Tibial artery (tissue), 4 donors: ENCODE measurements at regions not wholly inside any gene's neighbourhood (a gene's known extent, or its start where the extent isn't known, plus 50 kb on each side); places are given as distances from the start of the nearest gene placed in this dataset.
"Not testable (repeated sequence)": the region's sequence is repeated elsewhere in the genome, so short reads cannot be mapped to it uniquely, and the experiment has no call there.

Source experiments
- DNase-seq, 2 donors: peaks; one replicate each; pipeline ENCODE4 v3.0.0-alpha.2; 2019
- H3K27ac ChIP-seq, 2 donors: fragments of 200-600 bp; sonication (generic) in 1 of 2; 1 replicate in 1 of 2; 2 replicates in 1 of 2; pipeline ENCODE4 v1.5.1; 2018 to 2019; ENCODE audit warnings: mild to moderate bottlenecking in 1 of 2
- H3K27me3 ChIP-seq, 2 donors: fragments of 200-600 bp; sonication (generic) in 1 of 2; one replicate each; pipeline versions ENCODE4 v1.5.1 to v1.6.0; 2016 to 2019
- H3K36me3 ChIP-seq, 3 donors: fragments of 200-600 bp; sonication (generic) in 2 of 3; one replicate each; pipeline ENCODE4 v1.5.1; 2016 to 2019; ENCODE audit warnings: mild to moderate bottlenecking in 2 of 3
- H3K4me1 ChIP-seq, 4 donors: fragments of 200-600 bp; sonication (generic) in 2 of 4; 1 replicate in 3 of 4; 2 replicates in 1 of 4; pipeline ENCODE4 v1.5.1; 2016 to 2019
- H3K4me3 ChIP-seq, 2 donors: fragments of 200-600 bp; sonication (generic) in 1 of 2; 1 replicate in 1 of 2; 2 replicates in 1 of 2; pipeline ENCODE4 v1.5.1; 2018 to 2019; ENCODE audit warnings: mild to moderate bottlenecking in 2 of 2
- H3K9me3 ChIP-seq, 3 donors: fragments of 200-600 bp; sonication (generic) in 1 of 3; one replicate each; pipeline ENCODE4 v1.5.1; 2016 to 2019
- CTCF ChIP-seq, 2 experiments: fragments of 200-600 bp in 1 of 2; fragments of 450-650 bp in 1 of 2; IDR thresholded peaks; one replicate each; pipeline ENCODE4 v1.5.1; 2017 to 2019; ENCODE audit warnings: antibody characterized with exemption in 2 of 2, mild to moderate bottlenecking in 1 of 2, moderate library complexity in 1 of 2
- intact Hi-C: fragments of 100-400 bp; cut with DNase I; formaldehyde crosslinking; loops from one replicate; pipeline ENCODE4 v1.15.0; 2023; ENCODE audit warnings: low total_unique reads

DNA sequence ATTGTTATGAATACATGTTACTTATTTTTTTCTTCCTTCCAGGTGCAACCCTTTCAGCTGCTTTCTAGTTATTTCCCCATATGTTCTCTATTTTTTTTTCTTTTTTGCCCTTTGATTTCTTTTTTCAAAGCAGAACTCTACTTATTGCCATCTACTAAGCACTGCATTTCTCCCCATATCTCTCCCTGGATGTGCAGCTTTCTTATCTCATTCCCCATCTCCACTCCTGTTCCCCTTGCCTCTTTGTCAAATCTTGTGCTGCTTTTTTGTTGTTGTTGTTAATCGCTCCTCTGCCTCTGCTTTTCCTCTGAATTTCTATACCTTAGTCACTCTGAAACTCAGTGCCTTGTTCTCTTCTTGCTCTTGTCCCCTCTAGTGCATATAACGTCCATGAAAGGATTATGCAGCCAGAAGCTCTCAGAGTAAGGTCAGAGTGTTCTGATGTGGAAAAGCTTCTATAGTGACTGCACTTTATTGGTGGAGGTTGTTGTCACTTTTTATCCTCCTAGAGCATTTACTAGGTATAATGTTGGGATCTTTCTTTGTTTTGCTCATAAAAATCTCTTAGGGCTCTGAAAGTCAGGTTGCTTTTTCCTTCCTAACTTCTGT, 51.1 kb upstream of the JADE1 start:
- Histone ChIP-seq H3K4me1 (peaks cover 0 to 11% (median 3%) of the 10 kb centered on the region in 4 donors), H3K4me3 (no peak overlapping the region), H3K36me3 (no peaks in the 10 kb centered on the region), H3K27me3 (no peaks in the 10 kb centered on the region), H3K9me3 (no peaks in the 10 kb centered on the region), H3K27ac (no peak overlapping the region)
- no peak for TF ChIP-seq CTCF (IDR thresholded peaks at IDR 0.05)
- no peak for DNase-seq
- intact Hi-C loops: no loop called here

GRCh38 chr4:128757712-128758111, 51.8 kb upstream of the JADE1 start:
- Histone ChIP-seq H3K9me3 (no peaks in the 10 kb centered on the region), H3K4me3 (no peak overlapping the region)

DNA sequence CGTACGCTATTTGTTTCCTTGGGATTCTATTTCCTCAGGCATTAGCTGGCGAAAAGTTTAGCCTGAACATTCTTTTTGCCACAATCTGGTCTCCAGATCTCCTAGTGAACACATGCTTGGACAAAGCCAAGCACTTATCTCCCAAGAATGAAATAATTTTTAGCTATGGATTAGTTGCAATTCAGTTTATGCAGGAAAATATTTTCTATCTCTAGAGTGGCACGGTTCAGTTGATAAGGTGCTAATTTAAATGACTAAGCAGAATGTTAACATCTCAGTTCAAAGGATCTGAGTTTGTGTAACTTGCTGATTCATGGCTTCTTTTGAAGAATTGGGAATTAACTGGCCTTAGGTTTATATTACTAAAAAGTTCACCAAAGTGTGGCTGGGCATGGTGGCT, 58.1 kb upstream of the JADE1 start:
- no peaks in the 10 kb centered on the region for H3K36me3 ChIP-seq
- H3K9me3 ChIP-seq: no peaks in the 10 kb centered on the region
- DNase-seq: no peak
- no peak for TF ChIP-seq CTCF (IDR thresholded peaks at IDR 0.05)
- H3K27ac ChIP-seq: no peak overlapping the region
- no peak overlapping the region for H3K4me3 ChIP-seq
- no peaks in the 10 kb centered on the region for H3K27me3 ChIP-seq
- intact Hi-C loops: no loop called here
- H3K4me1 ChIP-seq: no peaks in the 10 kb centered on the region

More at GRCh38 chr4:128757712-128758111, 51.8 kb upstream of the JADE1 start:
- Histone ChIP-seq H3K36me3 (no peaks in the 10 kb centered on the region), H3K4me1 (peaks cover 0 to 11% (median 3%) of the 10 kb centered on the region in 4 donors), H3K27me3 (no peaks in the 10 kb centered on the region), H3K27ac (no peak overlapping the region)
- intact Hi-C loops: no loop called here
- peak; percentile 67 to 72 for DNase-seq
- peak in 1 of 2 experiments; percentile 20 for TF ChIP-seq CTCF (IDR thresholded peaks at IDR 0.05)

- DNase-seq, H3K36me3 ChIP-seq, H3K9me3 ChIP-seq, intact Hi-C loops, H3K27me3 ChIP-seq, H3K4me1 ChIP-seq, H3K27ac ChIP-seq, H3K4me3 ChIP-seq: not testable (repeated sequence)
These were observed 67.8 kb upstream of the JADE1 start for GRCh38 chr4:128741748-128742147.

- no peak for DNase-seq
- Histone ChIP-seq H3K4me1 (no peaks in the 10 kb centered on the region), H3K36me3 (no peaks in the 10 kb centered on the region), H3K9me3 (no peaks in the 10 kb centered on the region), H3K27me3 (no peaks in the 10 kb centered on the region), H3K27ac (no peak overlapping the region), H3K4me3 (no peak overlapping the region)
- TF ChIP-seq CTCF (IDR thresholded peaks at IDR 0.05): no peak
- intact Hi-C loops: no loop called here
These were observed 72.4 kb upstream of the JADE1 start for GRCh38 chr4:128737098-128737513.

DNA sequence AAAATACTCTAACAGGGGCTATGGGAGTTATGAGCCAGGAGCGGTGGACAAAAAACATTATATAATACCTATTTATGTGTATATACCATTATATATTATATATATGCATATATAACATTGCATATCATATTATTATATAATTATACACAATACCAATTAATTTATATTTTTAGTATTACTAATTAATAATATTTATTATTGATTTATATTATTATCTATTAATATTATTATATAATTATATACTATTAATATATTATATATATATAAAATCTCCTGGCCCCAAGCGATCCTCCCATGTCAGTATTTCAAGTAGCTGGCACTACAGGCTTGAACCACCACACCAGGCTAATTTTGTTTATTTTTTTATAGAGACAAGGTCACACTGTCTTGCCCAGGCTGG, 73.8 kb upstream of the JADE1 start:
- no peak for TF ChIP-seq CTCF (IDR thresholded peaks at IDR 0.05)
- Histone ChIP-seq H3K9me3 (no peaks in the 10 kb centered on the region), H3K27me3 (no peaks in the 10 kb centered on the region), H3K27ac (no peak overlapping the region), H3K4me1 (no peaks in the 10 kb centered on the region), H3K36me3 (no peaks in the 10 kb centered on the region), H3K4me3 (no peak overlapping the region)
- intact Hi-C loops: no loop called here
- no peak for DNase-seq
